Sigmoid colon (tissue), 4 donors: ENCODE measurements at regions not wholly inside any gene's neighbourhood (a gene's known extent, or its start where the extent isn't known, plus 50 kb on each side); places are given as distances from the start of the nearest gene placed in this dataset.

Experiments used
- POLR2A ChIP-seq, 2 donors: fragments of 450-650 bp; IDR thresholded peaks; one replicate each; pipeline ENCODE4 v1.6.1; 2016; ENCODE audit warnings: antibody characterized with exemption in 2 of 2, mild to moderate bottlenecking in 2 of 2, moderate library complexity in 2 of 2
- POLR2AphosphoS5 ChIP-seq, 4 donors: sonication (generic); formaldehyde crosslinking; IDR thresholded peaks; one replicate each; pipeline ENCODE4 v1.6.1; 2017; ENCODE audit warnings: antibody characterized with exemption in 4 of 4
- TF ChIP-seq, protein P1 (sequence below), 4 experiments: fragments of 450-650 bp in 3 of 4; fragments of 200-600 bp in 1 of 4; IDR thresholded peaks; one replicate each; pipeline ENCODE4 v1.5.1; 2016 to 2019; ENCODE audit warnings: antibody characterized with exemption in 4 of 4, mild to moderate bottlenecking in 3 of 4, moderate library complexity in 2 of 4

DNA sequence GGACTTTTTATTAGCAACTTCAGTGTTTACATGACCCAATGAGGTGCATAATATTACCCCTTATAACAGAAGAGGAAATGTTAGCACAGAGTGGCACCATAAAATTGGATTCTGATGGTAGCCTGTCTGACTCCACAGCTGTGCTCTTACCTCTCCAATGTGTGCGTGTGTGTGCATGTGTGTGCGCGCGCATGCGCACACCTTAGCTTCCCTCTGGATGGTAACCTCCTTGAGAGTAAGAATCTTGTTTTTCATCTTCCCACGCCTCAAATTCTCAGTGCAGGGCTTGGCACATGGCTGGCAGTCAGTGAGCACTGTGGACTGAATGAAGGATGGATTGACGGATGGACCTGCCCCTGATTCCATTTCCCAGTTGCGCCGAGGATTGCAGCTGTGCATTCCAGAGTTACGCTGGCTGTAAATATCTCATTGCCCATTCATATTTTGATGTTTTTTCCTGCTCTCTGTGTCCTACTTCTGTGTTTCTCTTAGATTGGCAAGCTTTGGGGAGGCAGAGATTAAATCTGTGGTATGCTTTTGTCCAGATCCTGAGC lies 99.2 kb upstream of the WASF3 start:
- TF ChIP-seq, protein P1, sequence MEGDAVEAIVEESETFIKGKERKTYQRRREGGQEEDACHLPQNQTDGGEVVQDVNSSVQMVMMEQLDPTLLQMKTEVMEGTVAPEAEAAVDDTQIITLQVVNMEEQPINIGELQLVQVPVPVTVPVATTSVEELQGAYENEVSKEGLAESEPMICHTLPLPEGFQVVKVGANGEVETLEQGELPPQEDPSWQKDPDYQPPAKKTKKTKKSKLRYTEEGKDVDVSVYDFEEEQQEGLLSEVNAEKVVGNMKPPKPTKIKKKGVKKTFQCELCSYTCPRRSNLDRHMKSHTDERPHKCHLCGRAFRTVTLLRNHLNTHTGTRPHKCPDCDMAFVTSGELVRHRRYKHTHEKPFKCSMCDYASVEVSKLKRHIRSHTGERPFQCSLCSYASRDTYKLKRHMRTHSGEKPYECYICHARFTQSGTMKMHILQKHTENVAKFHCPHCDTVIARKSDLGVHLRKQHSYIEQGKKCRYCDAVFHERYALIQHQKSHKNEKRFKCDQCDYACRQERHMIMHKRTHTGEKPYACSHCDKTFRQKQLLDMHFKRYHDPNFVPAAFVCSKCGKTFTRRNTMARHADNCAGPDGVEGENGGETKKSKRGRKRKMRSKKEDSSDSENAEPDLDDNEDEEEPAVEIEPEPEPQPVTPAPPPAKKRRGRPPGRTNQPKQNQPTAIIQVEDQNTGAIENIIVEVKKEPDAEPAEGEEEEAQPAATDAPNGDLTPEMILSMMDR (IDR thresholded peaks at IDR 0.05): no peak
- no peak for TF ChIP-seq POLR2A (IDR thresholded peaks at IDR 0.05)
- no peak for TF ChIP-seq POLR2AphosphoS5 (IDR thresholded peaks at IDR 0.05)
